ENCODE measurements at regions not wholly inside any gene's neighbourhood (a gene's known extent, or its start where the extent isn't known, plus 50 kb on each side); places are given as distances from the start of the nearest gene placed in this dataset.

- Histone ChIP-seq H3K9me3 (ENCODE audit: low read length) (no peaks in the 10 kb centered on the region), H3K4me3 (ENCODE audit: low read depth, low read length, poor library complexity, severe bottlenecking) (no peak overlapping the region), H2AFZ (ENCODE audit: low read length) (no peak overlapping the region), H3K9me2 (ENCODE audit: insufficient read depth, low read length) (no peaks in the 10 kb centered on the region), H3K4me1 (ENCODE audit: insufficient read depth, low read length, poor library complexity, severe bottlenecking) (no peaks in the 10 kb centered on the region), H3K27ac (ENCODE audit: low read depth, low read length, poor library complexity, severe bottlenecking) (no peak overlapping the region), H3K79me2 (ENCODE audit: insufficient read depth, low read depth, low read length) (no peaks in the 10 kb centered on the region), H3K36me3 (ENCODE audit: insufficient read depth, low read length) (no peaks in the 10 kb centered on the region), H4K20me1 (ENCODE audit: insufficient read depth, low read length) (no peaks in the 10 kb centered on the region), H3K4me2 (ENCODE audit: low read length) (no peak overlapping the region)
- ChIA-PET CTCF (ENCODE audit: unreplicated experiment) (no interaction called here), POLR2A (no interaction called here)
- BruUV-seq (replicated peaks) = no TSS peak
- intact Hi-C loops (cut with micrococcal nuclease; ENCODE audit: unreplicated experiment) = no loop called here
- TF ChIP-seq CTCF (conservative IDR thresholded peaks at IDR 0.05; ENCODE audit: low read length) (no peak), EZH2phosphoT487 (IDR thresholded peaks at IDR 0.05; ENCODE audit: borderline replicate concordance, low read depth, low read length) (no peak)
- DNase-seq (ENCODE audit: low spot score) = no peak
These were observed 77.5 kb upstream of the LRATD1 start for GRCh38 chr2:14554849-14555545.

GRCh38 chr2:14557111-14557510 lies 75.4 kb upstream of the LRATD1 start:
- no peak for DNase-seq (ENCODE audit: low spot score)
- no peak overlapping the region for H3K4me2 ChIP-seq (ENCODE audit: low read length)
- no TSS peak for BruUV-seq (replicated peaks)
- ChIA-PET CTCF (ENCODE audit: unreplicated experiment) (no interaction called here), POLR2A (interaction anchor here (1.3 kb wide), 1 partner anchor 93 kb away, joined by 3 read pairs; no protein-coding TSS in a partner anchor)
- H4K20me1 ChIP-seq (ENCODE audit: insufficient read depth, low read length) = no peaks in the 10 kb centered on the region
- H3K9me3 ChIP-seq (ENCODE audit: low read length) = no peaks in the 10 kb centered on the region
- intact Hi-C loops (cut with micrococcal nuclease; ENCODE audit: unreplicated experiment) = no loop called here
- H3K4me1 ChIP-seq (ENCODE audit: insufficient read depth, low read length, poor library complexity, severe bottlenecking) = no peaks in the 10 kb centered on the region
- no peaks in the 10 kb centered on the region for H3K79me2 ChIP-seq (ENCODE audit: insufficient read depth, low read depth, low read length)
- no peak overlapping the region for H3K27ac ChIP-seq (ENCODE audit: low read depth, low read length, poor library complexity, severe bottlenecking)
- TF ChIP-seq EZH2phosphoT487 (IDR thresholded peaks at IDR 0.05; ENCODE audit: borderline replicate concordance, low read depth, low read length) (no peak), CTCF (conservative IDR thresholded peaks at IDR 0.05; ENCODE audit: low read length) (no peak)
- H3K9me2 ChIP-seq (ENCODE audit: insufficient read depth, low read length) = no peaks in the 10 kb centered on the region
- no peaks in the 10 kb centered on the region for H3K36me3 ChIP-seq (ENCODE audit: insufficient read depth, low read length)
- H2AFZ ChIP-seq (ENCODE audit: low read length) = no peak overlapping the region
- no peak overlapping the region for H3K4me3 ChIP-seq (ENCODE audit: low read depth, low read length, poor library complexity, severe bottlenecking)

- Histone ChIP-seq H3K4me1 (ENCODE audit: insufficient read depth, low read length, poor library complexity, severe bottlenecking) (no peaks in the 10 kb centered on the region), H3K36me3 (ENCODE audit: insufficient read depth, low read length) (no peaks in the 10 kb centered on the region), H3K9me2 (ENCODE audit: insufficient read depth, low read length) (no peaks in the 10 kb centered on the region), H3K4me2 (ENCODE audit: low read length) (no peak overlapping the region), H3K79me2 (ENCODE audit: insufficient read depth, low read depth, low read length) (no peaks in the 10 kb centered on the region), H3K27ac (ENCODE audit: low read depth, low read length, poor library complexity, severe bottlenecking) (no peak overlapping the region), H2AFZ (ENCODE audit: low read length) (no peak overlapping the region), H3K9me3 (ENCODE audit: low read length) (no peaks in the 10 kb centered on the region), H3K4me3 (ENCODE audit: low read depth, low read length, poor library complexity, severe bottlenecking) (no peak overlapping the region), H4K20me1 (ENCODE audit: insufficient read depth, low read length) (no peaks in the 10 kb centered on the region)
- intact Hi-C loops (cut with micrococcal nuclease; ENCODE audit: unreplicated experiment) = no loop called here
- TF ChIP-seq EZH2phosphoT487 (IDR thresholded peaks at IDR 0.05; ENCODE audit: borderline replicate concordance, low read depth, low read length) = no peak
- no peak for TF ChIP-seq CTCF (conservative IDR thresholded peaks at IDR 0.05; ENCODE audit: low read length)
- ChIA-PET CTCF (ENCODE audit: unreplicated experiment) (no interaction called here), POLR2A (interaction anchor here (1.3 kb wide), 1 partner anchor 94 kb away, joined by 3 read pairs; no protein-coding TSS in a partner anchor)
- no TSS peak for BruUV-seq (replicated peaks)
- no peak for DNase-seq (ENCODE audit: low spot score)
These were observed 74.6 kb upstream of the LRATD1 start for GRCh38 chr2:14557916-14558315.
